ENCODE measurements at regions not wholly inside any gene's neighbourhood (a gene's known extent, or its start where the extent isn't known, plus 50 kb on each side); places are given as distances from the start of the nearest gene placed in this dataset.

DNA sequence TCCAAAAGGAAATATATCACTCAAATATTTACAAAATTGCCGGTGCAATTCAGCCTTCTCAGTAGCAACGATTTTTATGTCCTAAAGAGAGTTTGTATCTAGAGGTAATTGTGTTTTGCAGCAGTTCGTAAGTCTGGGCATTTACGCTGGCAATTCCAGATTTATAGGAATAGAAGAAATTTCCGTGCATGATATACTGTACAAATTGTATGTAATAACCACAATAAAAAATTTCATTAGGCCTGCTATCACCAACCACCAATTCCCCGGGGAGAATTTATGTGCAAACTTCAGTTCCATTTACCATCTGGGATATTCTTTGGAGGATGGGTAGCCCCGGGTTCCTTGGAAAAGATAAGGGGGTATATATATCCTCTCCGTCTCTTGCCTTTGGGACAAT, 401.5 kb downstream of the TMEM114 start:
- H3K27me3 Mint-ChIP-seq, result peaks cover 10% of the 10 kb centered on the region
- TF ChIP-seq, protein P1, sequence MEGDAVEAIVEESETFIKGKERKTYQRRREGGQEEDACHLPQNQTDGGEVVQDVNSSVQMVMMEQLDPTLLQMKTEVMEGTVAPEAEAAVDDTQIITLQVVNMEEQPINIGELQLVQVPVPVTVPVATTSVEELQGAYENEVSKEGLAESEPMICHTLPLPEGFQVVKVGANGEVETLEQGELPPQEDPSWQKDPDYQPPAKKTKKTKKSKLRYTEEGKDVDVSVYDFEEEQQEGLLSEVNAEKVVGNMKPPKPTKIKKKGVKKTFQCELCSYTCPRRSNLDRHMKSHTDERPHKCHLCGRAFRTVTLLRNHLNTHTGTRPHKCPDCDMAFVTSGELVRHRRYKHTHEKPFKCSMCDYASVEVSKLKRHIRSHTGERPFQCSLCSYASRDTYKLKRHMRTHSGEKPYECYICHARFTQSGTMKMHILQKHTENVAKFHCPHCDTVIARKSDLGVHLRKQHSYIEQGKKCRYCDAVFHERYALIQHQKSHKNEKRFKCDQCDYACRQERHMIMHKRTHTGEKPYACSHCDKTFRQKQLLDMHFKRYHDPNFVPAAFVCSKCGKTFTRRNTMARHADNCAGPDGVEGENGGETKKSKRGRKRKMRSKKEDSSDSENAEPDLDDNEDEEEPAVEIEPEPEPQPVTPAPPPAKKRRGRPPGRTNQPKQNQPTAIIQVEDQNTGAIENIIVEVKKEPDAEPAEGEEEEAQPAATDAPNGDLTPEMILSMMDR (conservative IDR thresholded peaks at IDR 0.05), result no peak
- no peaks in the 10 kb centered on the region for H3K36me3 Mint-ChIP-seq
- H3K9me3 Mint-ChIP-seq, result no peaks in the 10 kb centered on the region
- no peaks in the 10 kb centered on the region for H3K4me1 Mint-ChIP-seq (ENCODE audit: unreplicated experiment)
- no peak overlapping the region for H3K27ac Mint-ChIP-seq
- no peak for DNase-seq (ENCODE audit: extremely low spot score, unreplicated experiment)
- no peak overlapping the region for H3K4me3 Mint-ChIP-seq

DNA sequence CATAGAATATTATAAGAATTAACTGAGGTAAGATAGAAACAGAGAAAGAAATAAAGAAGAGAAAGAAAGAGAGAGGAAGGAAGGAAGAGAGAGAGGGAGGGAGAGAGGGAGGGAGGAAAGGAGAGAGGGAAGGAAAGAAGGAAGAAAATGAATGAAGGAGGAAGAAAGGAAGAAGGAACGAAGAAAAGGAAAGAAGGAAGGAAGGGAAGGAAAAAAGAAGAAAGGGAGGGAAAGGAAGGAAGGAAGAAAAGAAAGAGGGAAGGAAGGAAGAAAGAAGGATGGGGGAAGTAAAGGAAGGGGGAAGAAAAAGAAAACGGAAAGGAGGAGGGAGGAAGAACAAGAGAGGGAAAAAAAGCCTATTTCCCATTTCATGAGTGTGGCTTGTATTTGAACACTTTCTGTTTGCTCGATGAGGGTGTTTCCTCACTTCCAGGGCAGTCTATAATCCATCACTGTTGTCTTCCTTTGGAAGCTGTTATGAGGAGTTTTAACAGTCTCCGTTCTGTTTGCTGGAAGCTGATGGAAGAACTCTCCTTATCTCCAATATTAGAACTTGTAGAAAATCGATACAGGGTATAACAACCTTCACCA, 402.4 kb downstream of the TMEM114 start:
- no peaks in the 10 kb centered on the region for H3K9me3 Mint-ChIP-seq
- H3K36me3 Mint-ChIP-seq, result no peaks in the 10 kb centered on the region
- TF ChIP-seq, protein P1 (conservative IDR thresholded peaks at IDR 0.05), result no peak
- no peak overlapping the region for H3K27ac Mint-ChIP-seq
- peaks cover 10% of the 10 kb centered on the region for H3K27me3 Mint-ChIP-seq
- DNase-seq (ENCODE audit: extremely low spot score, unreplicated experiment), result no peak
- no peak overlapping the region for H3K4me3 Mint-ChIP-seq
- no peaks in the 10 kb centered on the region for H3K4me1 Mint-ChIP-seq (ENCODE audit: unreplicated experiment)

DNA sequence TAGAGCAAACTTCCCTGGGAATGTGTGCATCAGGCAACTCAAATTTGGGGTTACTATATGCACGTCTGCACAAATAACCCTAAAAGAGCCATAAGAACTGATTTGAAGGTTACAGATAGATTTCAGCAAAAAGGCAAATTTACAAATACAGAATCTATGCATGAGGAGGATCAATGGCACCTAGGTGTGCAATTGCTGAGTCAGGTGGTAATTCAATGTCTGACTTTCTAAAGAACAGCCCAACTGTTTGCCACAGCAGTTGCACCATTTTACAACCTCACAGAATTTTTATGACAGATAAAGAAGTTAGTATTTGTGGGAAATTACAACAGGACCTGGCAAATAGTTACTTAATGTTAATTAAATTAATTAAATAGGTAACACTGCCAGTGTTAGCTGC, 405.5 kb downstream of the TMEM114 start:
- Mint-ChIP-seq H3K4me1 (ENCODE audit: unreplicated experiment) (no peaks in the 10 kb centered on the region), H3K36me3 (no peaks in the 10 kb centered on the region), H3K27me3 (peaks cover 22% of the 10 kb centered on the region), H3K27ac (no peak overlapping the region), H3K9me3 (no peaks in the 10 kb centered on the region), H3K4me3 (no peak overlapping the region)
- TF ChIP-seq, protein P1 (conservative IDR thresholded peaks at IDR 0.05), result no peak
- no peak for DNase-seq (ENCODE audit: extremely low spot score, unreplicated experiment)

DNA sequence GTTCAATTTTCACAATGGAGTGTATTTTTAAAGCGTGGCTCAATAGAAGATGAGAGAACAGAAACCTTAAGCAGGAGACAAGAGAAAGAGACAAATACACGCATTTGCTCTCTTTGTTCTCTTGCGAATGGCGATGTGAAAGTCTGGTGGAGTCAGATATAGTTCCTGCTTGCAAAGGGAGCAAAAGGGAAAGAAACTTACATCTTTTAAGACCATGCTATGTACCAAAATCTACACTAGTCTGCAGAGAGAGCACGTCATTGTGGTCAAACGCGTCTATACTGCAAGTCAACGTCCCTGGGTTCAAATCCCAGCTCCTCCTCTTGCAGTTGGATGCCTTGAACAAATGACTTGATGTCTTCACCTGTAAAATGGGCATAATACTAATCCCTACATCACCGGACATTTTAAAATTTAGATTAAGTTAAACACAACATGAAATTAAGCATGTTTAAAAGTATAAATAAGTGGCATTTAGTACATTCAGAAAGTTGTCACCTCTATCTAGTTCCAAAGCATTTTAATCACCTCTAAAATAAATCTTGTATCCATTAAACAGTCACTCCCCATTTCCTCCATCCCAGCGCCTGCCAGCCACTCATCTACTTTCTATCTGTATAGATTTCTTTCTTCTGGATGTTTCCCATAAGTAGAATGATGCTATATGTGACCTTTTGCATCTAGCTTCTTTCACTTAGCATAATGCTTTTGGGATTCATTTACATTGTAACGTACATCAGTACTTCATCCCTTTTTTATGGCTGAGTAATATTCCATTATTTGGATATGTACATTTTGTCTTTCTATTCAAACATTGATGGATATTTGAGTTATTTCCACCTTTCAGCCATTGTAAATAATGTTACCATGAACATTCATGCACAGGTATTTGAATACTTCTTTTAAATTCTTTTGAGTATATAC, 406.9 kb downstream of the TMEM114 start:
- Mint-ChIP-seq H3K36me3 (no peaks in the 10 kb centered on the region), H3K27me3 (peaks cover 24% of the 10 kb centered on the region), H3K27ac (no peak overlapping the region), H3K9me3 (no peaks in the 10 kb centered on the region), H3K4me1 (ENCODE audit: unreplicated experiment) (no peaks in the 10 kb centered on the region), H3K4me3 (no peak overlapping the region)
- TF ChIP-seq, protein P1 (conservative IDR thresholded peaks at IDR 0.05), result no peak
- DNase-seq (ENCODE audit: extremely low spot score, unreplicated experiment), result no peak

DNA sequence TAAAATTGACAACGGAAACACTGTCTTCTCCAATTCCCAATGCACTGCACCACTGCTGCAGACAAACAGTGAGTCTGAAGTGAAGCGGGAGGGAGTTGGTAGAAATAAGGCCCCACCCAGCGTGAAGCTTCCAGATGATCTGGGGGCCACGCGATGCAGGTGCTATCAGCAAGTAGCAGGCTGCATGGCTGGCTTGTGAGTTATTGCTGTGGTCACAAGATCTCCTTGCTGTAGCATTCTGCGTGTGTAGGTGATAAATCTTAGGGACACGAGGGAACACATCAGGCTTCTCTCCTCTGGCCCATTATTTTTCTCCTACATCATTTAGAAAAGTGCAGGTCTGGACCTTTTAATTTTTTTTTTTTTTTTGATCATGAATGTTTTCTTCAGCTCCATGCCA, 407.6 kb downstream of the TMEM114 start:
- TF ChIP-seq, protein P1 (conservative IDR thresholded peaks at IDR 0.05), result no peak
- Mint-ChIP-seq H3K27me3 (peaks cover 24% of the 10 kb centered on the region), H3K9me3 (no peaks in the 10 kb centered on the region), H3K36me3 (no peaks in the 10 kb centered on the region), H3K27ac (no peak overlapping the region), H3K4me1 (ENCODE audit: unreplicated experiment) (no peaks in the 10 kb centered on the region), H3K4me3 (no peak overlapping the region)
- DNase-seq (ENCODE audit: extremely low spot score, unreplicated experiment), result no peak
